ENCODE measurements at regions not wholly inside any gene's neighbourhood (a gene's known extent, or its start where the extent isn't known, plus 50 kb on each side); places are given as distances from the start of the nearest gene placed in this dataset.
"Not testable (repeated sequence)": the region's sequence is repeated elsewhere in the genome, so short reads cannot be mapped to it uniquely, and the experiment has no call there.

- Histone ChIP-seq H3K9me3 (ENCODE audit: low read depth) (no peaks in the 10 kb centered on the region), H3K9me2 (replicated peaks; ENCODE audit: insufficient read depth) (no peaks in the 10 kb centered on the region), H3K27me3 (no peaks in the 10 kb centered on the region), H3K79me2 (no peaks in the 10 kb centered on the region), H2AFZ (no peak overlapping the region), H3K27ac (no peak overlapping the region), H4K20me1 (ENCODE audit: insufficient read depth, poor library complexity, severe bottlenecking) (no peaks in the 10 kb centered on the region), H3K36me3 (replicated peaks; ENCODE audit: insufficient read depth, low read depth) (no peaks in the 10 kb centered on the region), H3K4me3 (no peak overlapping the region), H3K4me2 (no peak overlapping the region), H3K4me1 (ENCODE audit: insufficient read depth) (no peaks in the 10 kb centered on the region)
- WGBS (ENCODE audit: low lambda C conversion rate, missing lambda C conversion rate), result 94% methylated on average over 2 of the region's 2 CpGs
- no peak for DNase-seq (ENCODE audit: low spot score)
- TF ChIP-seq EZH2 (IDR thresholded peaks at IDR 0.05; ENCODE audit: borderline replicate concordance), result no peak
- no peak for TF ChIP-seq EZH2phosphoT487 (IDR thresholded peaks at IDR 0.05; ENCODE audit: low read depth, severe bottlenecking, unreplicated experiment)
- TF ChIP-seq CTCF (IDR thresholded peaks at IDR 0.05; ENCODE audit: poor library complexity), result no peak
These were observed 59.8 kb upstream of the MAGI2 start for GRCh38 chr7:79513261-79513660.

GRCh38 chr7:79512261-79512660 lies 58.8 kb upstream of the MAGI2 start:
- Histone ChIP-seq H3K27ac (no peak overlapping the region), H3K4me1 (ENCODE audit: insufficient read depth) (no peaks in the 10 kb centered on the region), H3K4me2 (no peak overlapping the region), H4K20me1 (ENCODE audit: insufficient read depth, poor library complexity, severe bottlenecking) (no peaks in the 10 kb centered on the region), H3K27me3 (no peaks in the 10 kb centered on the region), H3K9me2 (replicated peaks; ENCODE audit: insufficient read depth) (no peaks in the 10 kb centered on the region), H3K36me3 (replicated peaks; ENCODE audit: insufficient read depth, low read depth) (no peaks in the 10 kb centered on the region), H3K4me3 (no peak overlapping the region), H3K9me3 (ENCODE audit: low read depth) (no peaks in the 10 kb centered on the region), H3K79me2 (no peaks in the 10 kb centered on the region), H2AFZ (no peak overlapping the region)
- 76% methylated on average over 3 of the region's 3 CpGs for WGBS (ENCODE audit: low lambda C conversion rate, missing lambda C conversion rate)
- TF ChIP-seq EZH2phosphoT487 (IDR thresholded peaks at IDR 0.05; ENCODE audit: low read depth, severe bottlenecking, unreplicated experiment) (no peak), CTCF (IDR thresholded peaks at IDR 0.05; ENCODE audit: poor library complexity) (no peak), EZH2 (IDR thresholded peaks at IDR 0.05; ENCODE audit: borderline replicate concordance) (no peak)
- DNase-seq (ENCODE audit: low spot score), result no peak

GRCh38 chr7:79511056-79511455 lies 57.6 kb upstream of the MAGI2 start:
- H3K4me1 ChIP-seq (ENCODE audit: insufficient read depth); H3K27ac ChIP-seq; H3K9me2 ChIP-seq (replicated peaks; ENCODE audit: insufficient read depth); H4K20me1 ChIP-seq (ENCODE audit: insufficient read depth, poor library complexity, severe bottlenecking); DNase-seq (ENCODE audit: low spot score); H2AFZ ChIP-seq; H3K27me3 ChIP-seq; H3K4me2 ChIP-seq; H3K36me3 ChIP-seq (replicated peaks; ENCODE audit: insufficient read depth, low read depth); H3K79me2 ChIP-seq; H3K9me3 ChIP-seq (ENCODE audit: low read depth); H3K4me3 ChIP-seq: not testable (repeated sequence)
- WGBS (ENCODE audit: low lambda C conversion rate, missing lambda C conversion rate), result 88% methylated on average over 1 of the region's 1 CpG

- TF ChIP-seq EZH2 (IDR thresholded peaks at IDR 0.05; ENCODE audit: borderline replicate concordance) (no peak), EZH2phosphoT487 (IDR thresholded peaks at IDR 0.05; ENCODE audit: low read depth, severe bottlenecking, unreplicated experiment) (no peak), CTCF (IDR thresholded peaks at IDR 0.05; ENCODE audit: poor library complexity) (no peak)
- H3K4me3 ChIP-seq, result no peak overlapping the region
- H3K79me2 ChIP-seq, result no peaks in the 10 kb centered on the region
- H3K9me3 ChIP-seq (ENCODE audit: low read depth), result no peaks in the 10 kb centered on the region
- no peaks in the 10 kb centered on the region for H3K4me1 ChIP-seq (ENCODE audit: insufficient read depth)
- H3K9me2 ChIP-seq (replicated peaks; ENCODE audit: insufficient read depth), result no peaks in the 10 kb centered on the region
- no peaks in the 10 kb centered on the region for H3K27me3 ChIP-seq
- H4K20me1 ChIP-seq (ENCODE audit: insufficient read depth, poor library complexity, severe bottlenecking), result no peaks in the 10 kb centered on the region
- no peak overlapping the region for H3K27ac ChIP-seq
- no peak overlapping the region for H3K4me2 ChIP-seq
- no peak overlapping the region for H2AFZ ChIP-seq
- no peaks in the 10 kb centered on the region for H3K36me3 ChIP-seq (replicated peaks; ENCODE audit: insufficient read depth, low read depth)
- no peak for DNase-seq (ENCODE audit: low spot score)
- 37% methylated on average over 6 of the region's 6 CpGs for WGBS (ENCODE audit: low lambda C conversion rate, missing lambda C conversion rate)
These were observed 53.7 kb upstream of the MAGI2 start for GRCh38 chr7:79507131-79507530.

All from hepatocyte (in vitro differentiated cells).